COR-L47 (cell line): ENCODE measurements at regions not wholly inside any gene's neighbourhood (a gene's known extent, or its start where the extent isn't known, plus 50 kb on each side); places are given as distances from the start of the nearest gene placed in this dataset.
A peak's percentile ranks its signal among the peaks of the same experiment; 100 is the strongest.
"Not testable (repeated sequence)": the region's sequence is repeated elsewhere in the genome, so short reads cannot be mapped to it uniquely, and the experiment has no call there.

Source experiments
- DNase-seq: peaks from one replicate; lab custom pipeline; 2025; lab: John Stamatoyannopoulos, UW

- DNase-seq, result no peak
These were observed 273.6 kb downstream of the FBXO8 start for GRCh38 chr4:174009686-174010451.

- no peak for DNase-seq
These were observed 278.0 kb downstream of the FBXO8 start for GRCh38 chr4:174005422-174005821.

- no peak for DNase-seq
These were observed 284.9 kb downstream of the FBXO8 start for GRCh38 chr4:173998471-173999144.

- DNase-seq, result not testable (repeated sequence)
These were observed 287.7 kb downstream of the FBXO8 start for GRCh38 chr4:173995779-173996178.

GRCh38 chr4:173991814-173992213 lies 291.7 kb downstream of the FBXO8 start:
- no peak for DNase-seq

GRCh38 chr4:173991316-173991715 lies 292.2 kb downstream of the FBXO8 start:
- no peak for DNase-seq

GRCh38 chr4:173990869-173991210 lies 292.6 kb downstream of the FBXO8 start:
- no peak for DNase-seq

GRCh38 chr4:173990126-173990868 lies 293.2 kb downstream of the FBXO8 start:
- peak; percentile 21 for DNase-seq

GRCh38 chr4:173963523-173963922 lies 319.9 kb downstream of the FBXO8 start:
- DNase-seq, result not testable (repeated sequence)

- no peak for DNase-seq
These were observed 323.1 kb downstream of the FBXO8 start for GRCh38 chr4:173960398-173960797.

- no peak for DNase-seq
These were observed 325.0 kb downstream of the FBXO8 start for GRCh38 chr4:173958445-173958844.

GRCh38 chr4:173943547-173943946 lies 339.9 kb downstream of the FBXO8 start:
- DNase-seq, result no peak

GRCh38 chr4:173940146-173940545 lies 343.3 kb downstream of the FBXO8 start:
- no peak for DNase-seq

GRCh38 chr4:173937631-173938270 lies 345.7 kb downstream of the FBXO8 start:
- no peak for DNase-seq

GRCh38 chr4:173936861-173937260 lies 346.6 kb downstream of the FBXO8 start:
- no peak for DNase-seq

GRCh38 chr4:173935622-173936405 lies 347.7 kb downstream of the FBXO8 start:
- DNase-seq, result no peak

GRCh38 chr4:173934933-173935620 lies 348.4 kb downstream of the FBXO8 start:
- no peak for DNase-seq

- no peak for DNase-seq
These were observed 349.3 kb downstream of the FBXO8 start for GRCh38 chr4:173934201-173934600.

- no peak for DNase-seq
These were observed 350.8 kb downstream of the FBXO8 start for GRCh38 chr4:173932701-173933100.

GRCh38 chr4:173930329-173930967 lies 353.0 kb downstream of the FBXO8 start:
- DNase-seq, result peak; percentile 20

GRCh38 chr4:173929921-173930320 lies 353.5 kb downstream of the FBXO8 start:
- DNase-seq, result no peak
